Keratinocyte (primary cell): ENCODE measurements at regions not wholly inside any gene's neighbourhood (a gene's known extent, or its start where the extent isn't known, plus 50 kb on each side); places are given as distances from the start of the nearest gene placed in this dataset.

Source experiments
- DNase-seq: peaks from one replicate; pipeline ENCODE4 v3.0.0-alpha.2; 2011; ENCODE audit warnings: low read depth, missing footprints, low spot score
- FAIRE-seq: peaks from 2 replicates; lab custom pipeline; 2011; peaks lifted over from hg19 to GRCh38; lab: Jason Lieb, UNC
- H2AFZ ChIP-seq: 2 replicates; pipeline ENCODE4 v1.6.0; 2012; ENCODE audit warnings: low read length, control low read depth, inconsistent platforms; ENCODE audit not compliant: control insufficient read depth
- H3K27ac ChIP-seq: 2 replicates; pipeline ENCODE4 v1.5.1; 2011; ENCODE audit warnings: low read length; ENCODE audit not compliant: control insufficient read depth, insufficient read depth
- H3K27me3 ChIP-seq: 3 replicates; pipeline ENCODE4 v1.6.0; 2011; ENCODE audit warnings: low read length; ENCODE audit not compliant: control insufficient read depth, insufficient read depth; ENCODE audit errors: extremely low read depth
- H3K36me3 ChIP-seq, 2 experiments: 2 replicates in 1 of 2; 3 replicates in 1 of 2; pipeline ENCODE4 v1.5.1; 2011; ENCODE audit warnings: low read length in 2 of 2, mild to moderate bottlenecking in 1 of 2; ENCODE audit not compliant: control insufficient read depth in 2 of 2, insufficient read depth in 2 of 2; ENCODE audit errors: extremely low read depth in 1 of 2
- H3K4me1 ChIP-seq: 3 replicates; pipeline ENCODE4 v1.5.1; 2011; ENCODE audit warnings: low read length; ENCODE audit not compliant: control insufficient read depth, insufficient read depth; ENCODE audit errors: extremely low read depth
- H3K4me2 ChIP-seq: 3 replicates; pipeline ENCODE4 v1.6.0; 2011; ENCODE audit warnings: low read depth, low read length; ENCODE audit not compliant: control insufficient read depth, insufficient read depth; ENCODE audit errors: extremely low read depth
- H3K4me3 ChIP-seq, 3 experiments: fragments of 200-600 bp in 1 of 3; sonication (generic) in 1 of 3; 2 replicates in 2 of 3; 3 replicates in 1 of 3; pipeline ENCODE4 v1.5.1; 2011 to 2016; ENCODE audit warnings: low read length in 3 of 3, mild to moderate bottlenecking in 3 of 3, control low read depth in 2 of 3, inconsistent platforms in 1 of 3, low read depth in 1 of 3, mixed read lengths in 1 of 3, mixed run types in 1 of 3, moderate library complexity in 1 of 3; ENCODE audit not compliant: control insufficient read depth in 2 of 3, insufficient read depth in 2 of 3; ENCODE audit errors: extremely low read depth in 1 of 3
- H3K79me2 ChIP-seq: 2 replicates; pipeline ENCODE4 v1.6.0; 2012; ENCODE audit warnings: low read length; ENCODE audit not compliant: control insufficient read depth, insufficient read depth
- H3K9ac ChIP-seq: 3 replicates; pipeline ENCODE4 v1.6.0; 2011; ENCODE audit warnings: low read length; ENCODE audit not compliant: control insufficient read depth, insufficient read depth; ENCODE audit errors: extremely low read depth
- H3K9me1 ChIP-seq: 3 replicates; pipeline ENCODE4 v1.6.0; 2011; ENCODE audit warnings: low read length; ENCODE audit not compliant: control insufficient read depth, insufficient read depth; ENCODE audit errors: extremely low read depth
- H3K9me3 ChIP-seq: 2 replicates; pipeline ENCODE4 v1.5.1; 2012; ENCODE audit warnings: low read depth, low read length; ENCODE audit not compliant: control insufficient read depth
- H4K20me1 ChIP-seq: 3 replicates; pipeline ENCODE4 v1.6.0; 2011; ENCODE audit warnings: low read length; ENCODE audit not compliant: control insufficient read depth, insufficient read depth; ENCODE audit errors: extremely low read depth
- CTCF ChIP-seq, 3 experiments: IDR thresholded peaks in 1 of 3; conservative IDR thresholded peaks in 1 of 3; optimal IDR thresholded peaks in 1 of 3; 2 replicates in 2 of 3; 3 replicates in 1 of 3; pipeline versions ENCODE3 to v1.5.1; 2011; ENCODE audit warnings: low read length in 3 of 3, mild to moderate bottlenecking in 3 of 3, moderate library complexity in 2 of 3, control low read depth in 1 of 3, inconsistent platforms in 1 of 3; ENCODE audit not compliant: insufficient read depth in 2 of 3; ENCODE audit errors: extremely low read depth in 1 of 3
- EZH2 ChIP-seq: IDR thresholded peaks from one replicate; pipeline ENCODE4 v1.6.1; 2012; ENCODE audit warnings: inconsistent platforms, mild to moderate bottlenecking, low read length, moderate library complexity
- dilution Hi-C: fragments of 300-500 bp; cut with MboI; formaldehyde crosslinking; loops from one replicate; pipeline ENCODE4 v1.7.0; 2020; ENCODE audit warnings: low sequenced_read_pairs; ENCODE audit not compliant: extremely low pct_ligation_motif_present

- Histone ChIP-seq H3K9ac (no peak overlapping the region), H3K27me3 (no peaks in the 10 kb centered on the region), H3K9me1 (no peaks in the 10 kb centered on the region), H3K4me1 (no peaks in the 10 kb centered on the region), H3K27ac (no peak overlapping the region), H2AFZ (no peak overlapping the region), H3K9me3 (no peaks in the 10 kb centered on the region), H3K4me3 (no peak overlapping the region), H3K36me3 (no peaks in the 10 kb centered on the region), H4K20me1 (no peaks in the 10 kb centered on the region), H3K79me2 (no peaks in the 10 kb centered on the region), H3K4me2 (no peak overlapping the region)
- no peak for TF ChIP-seq CTCF (optimal IDR thresholded peaks at IDR 0.05 in 1 of 3, IDR thresholded peaks at IDR 0.05 in 1 of 3, conservative IDR thresholded peaks at IDR 0.05 in 1 of 3; ENCODE audit: extremely low read depth in 1 of 3, insufficient read depth in 2 of 3, low read length in 3 of 3)
- TF ChIP-seq EZH2: no peak
- FAIRE-seq: no peak
- no peak for DNase-seq
- dilution Hi-C loops: no loop called here
These were observed 138.7 kb downstream of the SALL1 start for GRCh38 chr16:51012396-51012795.

DNA sequence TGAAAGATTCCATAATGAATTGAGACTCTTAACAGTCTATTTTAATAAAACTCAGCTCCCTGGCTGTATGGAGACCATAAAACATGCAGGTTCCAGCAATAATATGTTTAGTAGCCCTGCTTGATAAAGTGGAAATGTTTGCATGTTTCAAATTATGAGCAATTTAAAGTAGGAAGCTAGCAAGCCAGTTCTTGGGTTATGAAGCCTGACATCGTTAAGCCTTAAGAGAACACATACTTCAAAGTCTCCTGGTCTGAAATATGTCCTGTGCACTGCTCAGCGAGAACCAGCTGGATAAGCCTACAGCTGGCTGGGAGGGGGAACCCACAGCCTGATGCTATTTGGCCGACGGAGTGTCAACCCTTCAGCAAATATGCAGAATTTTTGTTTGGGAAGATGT is 140.3 kb downstream of the SALL1 start:
- dilution Hi-C loops: no loop called here
- H3K79me2 ChIP-seq: no peaks in the 10 kb centered on the region
- no peak for FAIRE-seq

More for the DNA sequence above, 140.3 kb downstream of the SALL1 start:
- Histone ChIP-seq H3K36me3 (no peaks in the 10 kb centered on the region), H3K4me3 (no peak overlapping the region), H3K9ac (no peak overlapping the region), H2AFZ (no peak overlapping the region), H3K9me1 (no peaks in the 10 kb centered on the region), H3K9me3 (no peaks in the 10 kb centered on the region), H3K4me1 (no peaks in the 10 kb centered on the region), H4K20me1 (no peaks in the 10 kb centered on the region), H3K27ac (no peak overlapping the region), H3K27me3 (no peaks in the 10 kb centered on the region), H3K4me2 (no peak overlapping the region)
- TF ChIP-seq EZH2 (no peak), CTCF (optimal IDR thresholded peaks at IDR 0.05 in 1 of 3, IDR thresholded peaks at IDR 0.05 in 1 of 3, conservative IDR thresholded peaks at IDR 0.05 in 1 of 3; ENCODE audit: extremely low read depth in 1 of 3, insufficient read depth in 2 of 3, low read length in 3 of 3) (no peak)
- DNase-seq: no peak
